Motor neuron (in vitro differentiated cells): ENCODE measurements at regions not wholly inside any gene's neighbourhood (a gene's known extent, or its start where the extent isn't known, plus 50 kb on each side); places are given as distances from the start of the nearest gene placed in this dataset.
"Not testable (repeated sequence)": the region's sequence is repeated elsewhere in the genome, so short reads cannot be mapped to it uniquely, and the experiment has no call there.

Experiments
- ATAC-seq, 8 experiments: fragments of 200-7000 bp; cut with Tn5 transposase; replicated peaks in 6 of 8; 2 replicates each; pipeline ENCODE4 v1.8.0; 2021; ENCODE audit warnings: mild to moderate bottlenecking in 8 of 8, moderate library complexity in 8 of 8
- H3K27ac ChIP-seq, 2 donors: fragments of 250-450 bp; sonication (Bioruptor Pico); 2 replicates each; pipeline ENCODE4 v1.9.0; 2021; ENCODE audit warnings: antibody characterized with exemption in 2 of 2, mild to moderate bottlenecking in 2 of 2, moderate library complexity in 1 of 2
- H3K4me1 ChIP-seq, 2 donors: fragments of 250-450 bp; sonication (Bioruptor Pico); replicated peaks in 1 of 2; 2 replicates each; pipeline ENCODE4 v1.6.1; 2021; ENCODE audit warnings: antibody characterized with exemption in 2 of 2, mild to moderate bottlenecking in 2 of 2, moderate library complexity in 1 of 2
- H3K4me3 ChIP-seq, 5 donors: fragments of 250-450 bp; sonication (Bioruptor Pico); 2 replicates each; pipeline ENCODE4 v1.9.0; 2021; ENCODE audit warnings: antibody characterized with exemption in 5 of 5, mild to moderate bottlenecking in 5 of 5, moderate library complexity in 4 of 5
- WGBS, 10 experiments: fragments of 450-650 bp; shearing (Covaris generic); methylation state at CpG; one replicate each; pipeline ENCODE4 v1.0.0; 2022; 5-methylcytosine and 5-hydroxymethylcytosine counted together
- in situ Hi-C, 9 experiments: fragments of 400-800 bp; cut with MboI; loops; one replicate each; pipeline ENCODE4 v1.15.0; 2021; ENCODE audit warnings: low sequenced_read_pairs in 9 of 9, low pct_unique_long_range_greater_than_20kb in 2 of 9; ENCODE audit not compliant: unreplicated experiment in 9 of 9

- WGBS, 10 experiments: 50 to 100% (median 85%) methylated on average over 1 of the region's 1 CpG; no CpG with 5 or more reads in 5 of the 10 experiments
- Histone ChIP-seq H3K4me3 (no peak overlapping the region), H3K27ac (no peak overlapping the region), H3K4me1 (no peaks in the 10 kb centered on the region)
- no peak for ATAC-seq
- in situ Hi-C loops: no loop called here
Measured at GRCh38 chr2:52036853-52037252, 1004.9 kb upstream of the NRXN1 start.

- in situ Hi-C loops: no loop called here
- 0 to 100% (median 85%) methylated on average over 1 of the region's 1 CpG; no CpG with 5 or more reads in 2 of the 10 experiments for WGBS, 10 experiments
- ATAC-seq: peak in 2 of 8 experiments; percentile 19 to 51
- Histone ChIP-seq H3K4me3 (no peak overlapping the region), H3K27ac (no peak overlapping the region), H3K4me1 (no peaks in the 10 kb centered on the region)
Measured at GRCh38 chr2:52036024-52036423, 1004.1 kb upstream of the NRXN1 start.

- ATAC-seq: no peak
Measured at GRCh38 chr2:52035391-52035790, 1003.5 kb upstream of the NRXN1 start.

GRCh38 chr2:52034706-52035105 lies 1002.8 kb upstream of the NRXN1 start:
- Histone ChIP-seq H3K27ac (no peak overlapping the region), H3K4me3 (no peak overlapping the region), H3K4me1 (no peaks in the 10 kb centered on the region)
- in situ Hi-C loops: no loop called here
- WGBS, 10 experiments: 11 to 100% (median 45%) methylated on average over 1 to 2 of the region's 2 CpGs; no CpG with 5 or more reads in 1 of the 10 experiments
- peak in 1 of 8 experiments; percentile 53 for ATAC-seq

More at GRCh38 chr2:52035391-52035790, 1003.5 kb upstream of the NRXN1 start:
- WGBS, 10 experiments: 0 to 100% (median 100%) methylated on average over 1 of the region's 1 CpG; no CpG with 5 or more reads in 3 of the 10 experiments
- no peak overlapping the region for H3K4me3 ChIP-seq
- no peaks in the 10 kb centered on the region for H3K4me1 ChIP-seq
- no peak overlapping the region for H3K27ac ChIP-seq
- in situ Hi-C loops: no loop called here

GRCh38 chr2:52022006-52022405 lies 990.1 kb upstream of the NRXN1 start:
- H3K27ac ChIP-seq: no peak overlapping the region
- 0 to 96% (median 76%) methylated on average over 2 to 3 of the region's 3 CpGs for WGBS, 10 experiments
- H3K4me3 ChIP-seq: no peak overlapping the region
- ATAC-seq: no peak
- H3K4me1 ChIP-seq: no peaks in the 10 kb centered on the region
- in situ Hi-C loops: no loop called here

- Histone ChIP-seq H3K4me1 (no peaks in the 10 kb centered on the region), H3K4me3 (no peak overlapping the region), H3K27ac (no peak overlapping the region)
- in situ Hi-C loops: no loop called here
- ATAC-seq: no peak
- 20 to 100% (median 92%) methylated on average over 1 to 5 of the region's 7 CpGs; no CpG with 5 or more reads in 5 of the 10 experiments for WGBS, 10 experiments
Measured at GRCh38 chr2:52017646-52018235, 985.8 kb upstream of the NRXN1 start.

GRCh38 chr2:52006821-52007366 lies 975.0 kb upstream of the NRXN1 start:
- H3K27ac ChIP-seq, in situ Hi-C loops, ATAC-seq, H3K4me3 ChIP-seq, H3K4me1 ChIP-seq: not testable (repeated sequence)
- 88 to 100% (median 93%) methylated on average over 3 to 8 of the region's 32 CpGs; no CpG with 5 or more reads in 7 of the 10 experiments for WGBS, 10 experiments

- Histone ChIP-seq H3K4me3 (no peak overlapping the region), H3K4me1 (peaks cover 0 to under 1% of the 10 kb centered on the region in 2 donors), H3K27ac (no peak overlapping the region)
- in situ Hi-C loops: no loop called here
- ATAC-seq: no peak
- WGBS, 10 experiments: 0 to 100% (median 83%) methylated on average over 1 to 2 of the region's 2 CpGs; no CpG with 5 or more reads in 1 of the 10 experiments
Measured at GRCh38 chr2:52000151-52000855, 968.4 kb upstream of the NRXN1 start.

- in situ Hi-C loops: no loop called here
- 0 to 67% methylated on average over 1 to 2 of the region's 3 CpGs; no CpG with 5 or more reads in 8 of the 10 experiments for WGBS, 10 experiments
- Histone ChIP-seq H3K4me3 (no peak overlapping the region), H3K27ac (no peak overlapping the region), H3K4me1 (peaks cover 2 to 15% of the 10 kb centered on the region in 2 donors)
- ATAC-seq: no peak
Measured at GRCh38 chr2:51998890-51999289, 967.0 kb upstream of the NRXN1 start.

GRCh38 chr2:51997571-51997970 lies 965.6 kb upstream of the NRXN1 start:
- H3K4me1 ChIP-seq: peaks cover 3 to 16% of the 10 kb centered on the region in 2 donors
- no peak overlapping the region for H3K4me3 ChIP-seq
- ATAC-seq: no peak
- 30 to 100% (median 88%) methylated on average over 2 of the region's 2 CpGs; no CpG with 5 or more reads in 2 of the 10 experiments for WGBS, 10 experiments
- no peak overlapping the region for H3K27ac ChIP-seq
- in situ Hi-C loops: no loop called here

GRCh38 chr2:51995293-51995692 lies 963.4 kb upstream of the NRXN1 start:
- ATAC-seq: peak in 5 of 8 experiments; percentile 24 to 83 (median 45)

GRCh38 chr2:51994123-51994763 lies 962.3 kb upstream of the NRXN1 start:
- peak in 5 of 8 experiments; percentile 9 to 53 (median 32) for ATAC-seq
- no peak overlapping the region for H3K27ac ChIP-seq
- in situ Hi-C loops: no loop called here

More at GRCh38 chr2:51995293-51995692, 963.4 kb upstream of the NRXN1 start:
- Histone ChIP-seq H3K4me1 (peaks cover 3 to 16% of the 10 kb centered on the region in 2 donors), H3K4me3 (no peak overlapping the region), H3K27ac (no peak overlapping the region)
- WGBS, 10 experiments: 0 to 83% (median 57%) methylated on average over 1 of the region's 1 CpG; no CpG with 5 or more reads in 5 of the 10 experiments
- in situ Hi-C loops: no loop called here

GRCh38 chr2:51990684-51991083 lies 958.8 kb upstream of the NRXN1 start:
- H3K4me1 ChIP-seq: peaks cover 3 to 16% of the 10 kb centered on the region in 2 donors
- in situ Hi-C loops: no loop called here
- no peak overlapping the region for H3K4me3 ChIP-seq
- no peak overlapping the region for H3K27ac ChIP-seq
- ATAC-seq: no peak

More at GRCh38 chr2:51994123-51994763, 962.3 kb upstream of the NRXN1 start:
- Histone ChIP-seq H3K4me1 (peaks cover 3 to 16% of the 10 kb centered on the region in 2 donors), H3K4me3 (no peak overlapping the region)
- 80 to 100% (median 100%) methylated on average over 1 of the region's 1 CpG; no CpG with 5 or more reads in 7 of the 10 experiments for WGBS, 10 experiments
